H9 (cell line): ENCODE measurements at regions not wholly inside any gene's neighbourhood (a gene's known extent, or its start where the extent isn't known, plus 50 kb on each side); places are given as distances from the start of the nearest gene placed in this dataset.

Source experiments
- DNase-seq: peaks from one replicate; pipeline ENCODE4 v3.0.0-alpha.2; 2017
- H2AFZ ChIP-seq: one replicate; pipeline ENCODE4 v1.6.1; 2013; ENCODE audit warnings: mild to moderate bottlenecking, low read length, control low read depth, moderate library complexity
- H2AK5ac ChIP-seq: 2 replicates; pipeline ENCODE4 v1.6.1; 2013; ENCODE audit warnings: low read length, control low read depth, mixed read lengths; ENCODE audit not compliant: insufficient read length
- H2BK120ac ChIP-seq: one replicate; pipeline ENCODE4 v1.6.1; 2013; ENCODE audit warnings: low read depth, mild to moderate bottlenecking, low read length, control low read depth, inconsistent platforms; ENCODE audit not compliant: poor library complexity, severe bottlenecking
- H2BK12ac ChIP-seq: 2 replicates; pipeline ENCODE4 v1.6.1; 2013; ENCODE audit warnings: low read length, control low read depth, mixed read lengths, low read depth; ENCODE audit not compliant: insufficient read length
- H2BK15ac ChIP-seq: 2 replicates; pipeline ENCODE4 v1.6.1; 2013; ENCODE audit warnings: low read depth, low read length, control low read depth
- H2BK20ac ChIP-seq: one replicate; pipeline ENCODE4 v1.6.1; 2013; ENCODE audit warnings: low read depth, mild to moderate bottlenecking, low read length, control low read depth, inconsistent platforms; ENCODE audit not compliant: poor library complexity, severe bottlenecking
- H2BK5ac ChIP-seq: 2 replicates; pipeline ENCODE4 v1.6.1; 2013; ENCODE audit warnings: low read length, control low read depth, mixed read lengths; ENCODE audit not compliant: insufficient read length
- H3K14ac ChIP-seq: 2 replicates; pipeline ENCODE4 v1.6.1; 2013; ENCODE audit warnings: low read length, control low read depth; ENCODE audit not compliant: insufficient read depth
- H3K18ac ChIP-seq: 2 replicates; pipeline ENCODE4 v1.6.1; 2013; ENCODE audit warnings: low read depth, mild to moderate bottlenecking, mixed read lengths, low read length, control low read depth; ENCODE audit not compliant: insufficient read length
- H3K23ac ChIP-seq: 2 replicates; pipeline ENCODE4 v1.6.1; 2013; ENCODE audit warnings: low read length, control low read depth, mixed read lengths, low read depth; ENCODE audit not compliant: insufficient read length
- H3K23me2 ChIP-seq: 2 replicates; pipeline ENCODE4 v1.6.1; 2013; ENCODE audit warnings: low read depth, mild to moderate bottlenecking, mixed read lengths, low read length, control low read depth; ENCODE audit not compliant: insufficient read length, poor library complexity, severe bottlenecking
- H3K27ac ChIP-seq: 2 replicates; pipeline ENCODE4 v1.5.1; 2013; ENCODE audit warnings: low read length, control low read depth, mixed read lengths, low read depth; ENCODE audit not compliant: insufficient read length
- H3K27me3 ChIP-seq: 2 replicates; pipeline ENCODE4 v1.6.1; 2013; ENCODE audit warnings: low read length, control low read depth, inconsistent platforms; ENCODE audit not compliant: insufficient read depth
- H3K4ac ChIP-seq: 2 replicates; pipeline ENCODE4 v1.6.1; 2013; ENCODE audit warnings: low read depth, mild to moderate bottlenecking, control low read depth, inconsistent platforms, low read length, moderate library complexity
- H3K4me1 ChIP-seq: 2 replicates; pipeline ENCODE4 v1.6.1; 2013; ENCODE audit warnings: low read length, control low read depth, inconsistent platforms; ENCODE audit not compliant: insufficient read depth
- H3K4me2 ChIP-seq: 2 replicates; pipeline ENCODE4 v1.6.1; 2013; ENCODE audit warnings: low read length, control low read depth, mixed read lengths; ENCODE audit not compliant: insufficient read length, insufficient read depth
- H3K56ac ChIP-seq: 2 replicates; pipeline ENCODE4 v1.6.1; 2013; ENCODE audit warnings: low read depth, mild to moderate bottlenecking, mixed read lengths, low read length, control low read depth; ENCODE audit not compliant: insufficient read length
- H3K79me1 ChIP-seq: 2 replicates; pipeline ENCODE4 v1.6.1; 2013; ENCODE audit warnings: low read depth, mild to moderate bottlenecking, moderate library complexity, low read length, control low read depth, inconsistent platforms; ENCODE audit not compliant: insufficient read depth, poor library complexity, severe bottlenecking
- H3K79me2 ChIP-seq: 2 replicates; pipeline ENCODE4 v1.6.1; 2013; ENCODE audit warnings: low read length, control low read depth, inconsistent platforms; ENCODE audit not compliant: insufficient read depth
- H3K9ac ChIP-seq: 2 replicates; pipeline ENCODE4 v1.6.1; 2013; ENCODE audit warnings: low read length, control low read depth, mixed read lengths; ENCODE audit not compliant: insufficient read length; ENCODE audit errors: extremely low read depth
- H3K9me3 ChIP-seq: one replicate; pipeline ENCODE4 v1.6.1; 2013; ENCODE audit warnings: low read depth, low read length, inconsistent platforms; ENCODE audit not compliant: control insufficient read depth
- H3T11ph ChIP-seq: one replicate; pipeline ENCODE4 v1.6.1; 2013; ENCODE audit warnings: mild to moderate bottlenecking, low read length, control low read depth, inconsistent platforms
- H4K20me1 ChIP-seq: one replicate; pipeline ENCODE4 v1.6.1; 2013; ENCODE audit not compliant: control insufficient read depth, insufficient read length, insufficient read depth
- H4K5ac ChIP-seq: 2 replicates; pipeline ENCODE4 v1.6.1; 2013; ENCODE audit warnings: low read depth, mild to moderate bottlenecking, mixed read lengths, low read length, control low read depth; ENCODE audit not compliant: insufficient read length
- H4K8ac ChIP-seq: replicated peaks from 2 replicates; pipeline ENCODE4 v1.6.1; 2013; ENCODE audit warnings: low read length, control low read depth, mixed read lengths, low read depth; ENCODE audit not compliant: insufficient read length
- H4K91ac ChIP-seq: 2 replicates; pipeline ENCODE4 v1.6.1; 2013; ENCODE audit warnings: low read depth, mild to moderate bottlenecking, moderate library complexity, mixed read lengths, low read length, control low read depth; ENCODE audit not compliant: insufficient read length
- H3K27ac Mint-ChIP-seq, 3 experiments: 2 replicates in 2 of 3; 3 replicates in 1 of 3; pipeline ENCODE4 v1.8.0; 2020 to 2021; ENCODE audit warnings: mixed read lengths in 3 of 3, mild to moderate bottlenecking in 1 of 3, moderate library complexity in 1 of 3
- H3K27me3 Mint-ChIP-seq: 2 replicates; pipeline ENCODE4 v1.8.0; 2021; ENCODE audit warnings: low read depth, mild to moderate bottlenecking, moderate library complexity, mixed read lengths
- H3K36me3 Mint-ChIP-seq, 3 experiments: 2 replicates in 2 of 3; 3 replicates in 1 of 3; pipeline ENCODE4 v1.8.0; 2020 to 2021; ENCODE audit warnings: low read depth in 3 of 3, mixed read lengths in 3 of 3; ENCODE audit not compliant: insufficient read depth in 1 of 3
- H3K4me1 Mint-ChIP-seq, 2 experiments: 2 replicates each; pipeline ENCODE4 v1.8.0; 2020; ENCODE audit warnings: mixed read lengths in 2 of 2
- H3K4me3 Mint-ChIP-seq, 2 experiments: 2 replicates in 1 of 2; 3 replicates in 1 of 2; pipeline ENCODE4 v1.8.0; 2020 to 2021; ENCODE audit warnings: mild to moderate bottlenecking in 2 of 2, mixed read lengths in 2 of 2, moderate library complexity in 1 of 2
- H3K9me3 Mint-ChIP-seq, 2 experiments: 2 replicates in 1 of 2; 3 replicates in 1 of 2; pipeline ENCODE4 v1.8.0; 2020; ENCODE audit warnings: mild to moderate bottlenecking in 2 of 2, mixed read lengths in 2 of 2, moderate library complexity in 1 of 2
- CTCF ChIP-seq: fragments of 200-600 bp; sonication (generic); conservative IDR thresholded peaks from 3 replicates; pipeline ENCODE4 v1.8.0; 2021; ENCODE audit warnings: antibody characterized with exemption, mild to moderate bottlenecking
- WGBS: extraction: QIAGEN DNeasy Blood & Tissue Kit; methylation state at CpG from one replicate; pipeline ENCODE4 v1.1.7; 2013; ENCODE audit warnings: missing lambda C conversion rate, low lambda C conversion rate, mixed read lengths; ENCODE audit not compliant: insufficient read length; ENCODE audit errors: extremely low coverage; 5-methylcytosine and 5-hydroxymethylcytosine counted together

DNA sequence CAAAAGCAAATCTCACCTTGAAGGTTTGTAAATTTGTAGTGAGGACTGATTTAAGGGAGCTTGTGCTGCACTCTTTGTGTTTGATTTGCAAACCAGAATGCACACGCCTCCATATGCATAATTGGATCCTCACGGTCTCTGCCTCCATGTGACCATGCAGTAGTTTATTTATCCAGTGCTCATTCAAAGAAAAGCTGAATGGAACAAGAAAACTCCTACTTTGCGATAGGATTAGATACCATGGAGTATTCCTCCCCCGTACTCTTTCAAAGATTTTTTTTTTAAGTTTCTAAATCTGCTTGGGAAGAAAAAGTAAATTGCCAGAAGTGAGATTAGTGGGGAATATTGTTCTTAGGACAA, 290.4 kb upstream of the TUT7 start:
- H3K27me3 Mint-ChIP-seq, result peaks cover 1% of the 10 kb centered on the region; the same call in 1 of the 2 replicates
- Histone ChIP-seq H3K4ac (no peak overlapping the region), H2AFZ (no peak overlapping the region), H3K27ac (no peak overlapping the region), H2AK5ac (no peak overlapping the region), H3K23me2 (no peaks in the 10 kb centered on the region), H4K91ac (no peak overlapping the region), H2BK20ac (no peak overlapping the region), H3K4me1 (peaks cover 3% of the 10 kb centered on the region; the same call in 1 of the 2 replicates), H3K79me1 (no peaks in the 10 kb centered on the region), H2BK5ac (no peak overlapping the region), H2BK12ac (no peak overlapping the region), H3K27me3 (no peaks in the 10 kb centered on the region), H4K8ac (no peak overlapping the region), H3K56ac (no peak overlapping the region), H3K4me2 (no peak overlapping the region), H3K14ac (no peak overlapping the region), H3K79me2 (no peaks in the 10 kb centered on the region), H2BK120ac (no peak overlapping the region), H4K20me1 (no peaks in the 10 kb centered on the region), H4K5ac (no peak overlapping the region), H3K9ac (no peak overlapping the region), H3T11ph (no peak overlapping the region), H2BK15ac (no peak overlapping the region), H3K23ac (no peak overlapping the region), H3K9me3 (no peaks in the 10 kb centered on the region), H3K18ac (no peak overlapping the region)
- H3K4me1 Mint-ChIP-seq, result peaks cover 17 to 25% of the 10 kb centered on the region in 2 experiments
- no peak overlapping the region for H3K4me3 Mint-ChIP-seq
- no peaks in the 10 kb centered on the region for H3K9me3 Mint-ChIP-seq
- no CpG with 5 or more reads among the region's 4 CpGs for WGBS
- no peak overlapping the region; a peak in 1 of 7 replicates for H3K27ac Mint-ChIP-seq
- no peak for DNase-seq
- no peaks in the 10 kb centered on the region for H3K36me3 Mint-ChIP-seq
- no peak for TF ChIP-seq CTCF
